ENCODE measurements at regions not wholly inside any gene's neighbourhood (a gene's known extent, or its start where the extent isn't known, plus 50 kb on each side); places are given as distances from the start of the nearest gene placed in this dataset.

GRCh38 chr12:28121433-28121832, 68.8 kb upstream of the CCDC91 start:
- TF ChIP-seq POLR2A (IDR thresholded peaks at IDR 0.05; ENCODE audit: low read depth, low read length) = no peak
- no peak for TF ChIP-seq POLR2AphosphoS5 (IDR thresholded peaks at IDR 0.05; ENCODE audit: low read depth, low read length)
- no peak for TF ChIP-seq SPI1 (IDR thresholded peaks at IDR 0.05; ENCODE audit: low read depth, low read length)
- TF ChIP-seq TAF1 (IDR thresholded peaks at IDR 0.05; ENCODE audit: low read depth, low read length) = no peak
